ENCODE measurements at regions not wholly inside any gene's neighbourhood (a gene's known extent, or its start where the extent isn't known, plus 50 kb on each side); places are given as distances from the start of the nearest gene placed in this dataset.
"Not testable (repeated sequence)": the region's sequence is repeated elsewhere in the genome, so short reads cannot be mapped to it uniquely, and the experiment has no call there.

GRCh38 chr11:89569387-89569786 lies 78.2 kb upstream of the NOX4 start:
- TF ChIP-seq CTCF, EP300 (IDR thresholded peaks at IDR 0.05): not testable (repeated sequence)

Data from esophagus muscularis mucosa (tissue), 3 donors.